HG03108 (cell line): ENCODE measurements at regions not wholly inside any gene's neighbourhood (a gene's known extent, or its start where the extent isn't known, plus 50 kb on each side); places are given as distances from the start of the nearest gene placed in this dataset.

Experiments used
- ATAC-seq: cut with Tn5 transposase; IDR thresholded peaks from one replicate; pipeline ENCODE4 v1.9.1; 2021; ENCODE audit warnings: moderate library complexity; ENCODE audit not compliant: unreplicated experiment

DNA sequence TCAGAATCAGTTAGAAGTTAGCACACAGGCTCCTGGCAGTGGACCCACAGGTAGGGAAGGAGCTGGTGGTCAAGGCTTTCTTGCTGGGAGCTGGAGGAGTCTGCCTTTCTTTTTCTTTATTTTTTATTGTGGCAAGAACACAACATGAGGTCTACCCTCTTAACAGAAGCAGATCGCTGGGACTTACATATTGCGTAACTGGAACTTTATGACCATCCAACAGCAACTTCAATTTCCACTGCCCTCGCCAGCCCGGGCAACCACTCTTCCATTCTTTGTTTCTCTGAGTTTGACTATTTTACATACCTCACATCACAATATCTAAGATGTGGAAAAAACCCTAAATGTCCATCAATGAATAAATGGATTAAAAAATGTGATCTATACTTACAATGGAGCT is 147.8 kb upstream of the AJAP1 start:
- ATAC-seq: no peak

DNA sequence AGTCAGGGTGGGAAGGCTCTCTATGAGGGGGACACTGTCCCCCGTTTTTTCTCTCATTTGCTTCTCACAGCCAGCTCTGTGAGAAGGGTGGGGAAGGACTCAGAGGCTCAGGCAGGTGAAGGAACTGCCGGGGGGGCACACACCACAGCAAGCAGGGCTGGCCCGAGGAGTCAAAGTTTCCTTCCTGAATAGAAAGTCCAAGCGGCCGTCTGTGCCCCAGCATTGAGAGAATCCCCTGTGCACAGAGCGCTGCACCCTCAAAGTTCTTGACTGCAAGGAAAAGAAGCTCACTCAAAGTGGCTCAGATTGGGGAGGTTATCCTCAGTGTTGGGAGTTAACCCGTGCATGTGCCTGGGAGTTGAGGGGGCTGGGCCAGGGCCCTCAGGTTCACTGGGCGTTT is 145.2 kb upstream of the AJAP1 start:
- no peak for ATAC-seq

- no peak for ATAC-seq
Measured at GRCh38 chr1:4510276-4510691, 144.1 kb upstream of the AJAP1 start.

DNA sequence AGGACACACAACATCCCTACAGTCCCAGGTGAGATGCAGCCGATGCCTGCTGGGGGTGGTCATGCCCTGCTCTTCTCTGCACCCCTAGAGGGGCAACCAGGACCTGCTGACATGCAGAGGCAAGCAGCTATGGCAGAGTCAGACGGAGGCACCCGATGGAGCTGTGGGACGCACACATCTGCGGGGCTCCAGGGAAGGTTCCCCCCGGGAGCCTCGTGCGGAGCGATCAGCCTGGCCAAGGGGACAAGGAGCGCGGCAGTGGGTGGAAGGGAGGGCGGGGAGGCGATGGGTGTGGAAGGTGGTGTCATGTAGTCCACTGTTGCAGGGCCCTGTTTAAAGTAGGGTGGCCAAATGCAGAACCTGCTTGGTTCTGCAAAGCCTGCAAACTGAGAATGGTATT is 143.0 kb upstream of the AJAP1 start:
- no peak for ATAC-seq

- ATAC-seq: no peak
Measured at GRCh38 chr1:4512636-4513035, 141.8 kb upstream of the AJAP1 start.

DNA sequence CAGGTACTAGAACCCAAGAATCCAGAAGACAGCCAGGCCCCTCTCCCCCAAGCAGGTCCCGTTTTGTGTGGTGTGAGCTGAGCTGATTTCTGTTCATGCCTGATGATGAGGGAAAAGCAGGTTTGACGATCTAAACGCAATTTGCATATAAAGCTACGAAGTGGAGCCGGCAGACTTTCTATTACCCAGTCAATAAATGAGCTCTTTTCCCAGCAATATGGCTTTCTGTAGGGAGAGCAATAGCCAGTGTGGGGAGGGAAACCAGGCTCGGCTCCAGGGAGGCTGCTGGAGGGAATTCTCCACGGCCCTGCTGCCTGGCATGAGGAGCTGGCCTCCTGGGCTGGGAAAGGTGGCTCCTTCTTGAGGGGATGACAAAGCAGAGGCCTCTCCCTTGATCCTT is 140.7 kb upstream of the AJAP1 start:
- ATAC-seq: no peak

GRCh38 chr1:4515727-4516289 is 138.6 kb upstream of the AJAP1 start:
- no peak for ATAC-seq

DNA sequence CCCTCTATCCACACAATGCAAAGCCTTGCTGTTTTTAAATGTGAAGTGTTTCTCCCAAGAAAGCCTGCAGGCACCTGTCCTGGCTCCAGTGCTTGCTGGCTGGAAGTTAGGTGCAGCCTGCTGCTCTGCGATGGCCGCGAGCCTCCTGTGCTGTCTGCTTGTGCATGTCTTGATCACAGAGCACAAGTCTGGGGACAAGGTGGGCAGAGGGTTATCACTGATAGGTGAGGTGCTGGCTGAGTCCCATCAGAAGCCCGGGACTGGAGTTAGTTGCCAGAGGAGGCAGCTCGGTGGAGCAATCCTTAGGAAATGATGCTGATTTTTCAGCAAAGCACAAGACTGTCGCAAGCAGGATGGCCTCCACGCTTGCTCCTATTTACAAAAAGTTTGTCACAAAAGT is 137.8 kb upstream of the AJAP1 start:
- ATAC-seq: no peak

DNA sequence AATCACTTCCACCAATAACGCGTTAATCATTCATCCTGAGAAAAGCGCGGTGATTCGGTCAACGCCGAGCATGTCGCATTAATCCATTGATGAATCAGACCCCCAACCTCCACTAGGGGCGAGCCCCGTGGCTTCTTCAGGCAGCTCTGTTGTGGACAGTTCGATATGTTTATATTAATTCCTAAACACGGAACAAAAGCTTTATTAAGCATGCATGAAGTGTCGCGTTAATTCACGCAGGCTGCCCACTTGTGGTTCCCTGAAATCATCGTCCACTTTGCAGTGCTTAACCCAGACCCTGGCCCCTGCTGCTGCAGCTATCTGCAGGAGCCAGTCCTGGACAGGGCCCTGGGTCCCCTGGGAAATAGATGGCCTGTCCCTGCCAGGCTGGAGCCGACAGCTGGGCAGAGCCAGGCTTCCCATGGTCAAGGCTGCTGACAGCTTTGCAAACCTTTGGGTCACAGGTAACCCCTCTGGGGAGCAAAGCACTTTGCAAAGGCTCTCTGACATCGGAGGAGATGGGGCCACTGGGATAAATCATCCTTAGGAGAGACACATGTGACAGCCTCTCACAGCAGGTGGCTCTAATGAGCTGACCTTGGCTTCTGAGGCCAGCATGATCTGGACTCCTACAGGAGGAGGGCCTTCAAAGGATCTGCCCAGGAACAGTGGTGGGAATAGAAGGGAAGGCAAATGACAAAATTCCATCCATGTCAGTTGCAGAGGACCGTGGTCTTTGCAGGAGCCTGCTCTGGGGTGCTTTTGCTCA is 137.0 kb upstream of the AJAP1 start:
- no peak for ATAC-seq

DNA sequence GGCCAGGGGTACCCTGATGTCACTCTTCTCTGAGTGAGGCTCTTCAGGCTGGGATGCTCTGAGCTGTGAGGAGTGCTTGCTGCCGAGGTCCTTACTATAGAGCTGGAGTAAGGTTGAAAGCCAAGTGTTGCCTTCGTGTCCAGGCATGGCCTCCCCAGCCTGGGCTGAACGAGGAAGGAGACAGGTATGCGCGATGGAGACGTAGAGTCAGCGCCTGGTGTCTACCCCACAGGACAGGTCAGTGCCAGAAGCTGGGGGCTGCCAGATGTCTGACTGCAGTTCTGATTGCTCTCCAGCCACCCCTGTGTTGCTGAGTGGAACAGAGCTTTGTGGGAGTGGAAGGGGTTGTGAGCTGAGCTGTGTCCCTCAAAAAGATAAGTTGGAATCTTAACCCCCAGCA is 135.8 kb upstream of the AJAP1 start:
- no peak for ATAC-seq

- ATAC-seq: no peak
Measured at GRCh38 chr1:4519954-4520353, 134.5 kb upstream of the AJAP1 start.

GRCh38 chr1:4523551-4523950 is 130.9 kb upstream of the AJAP1 start:
- no peak for ATAC-seq

GRCh38 chr1:4526747-4527146 is 127.7 kb upstream of the AJAP1 start:
- no peak for ATAC-seq

- no peak for ATAC-seq
Measured at GRCh38 chr1:4527819-4528218, 126.6 kb upstream of the AJAP1 start.

- no peak for ATAC-seq
Measured at GRCh38 chr1:4528590-4528989, 125.8 kb upstream of the AJAP1 start.

DNA sequence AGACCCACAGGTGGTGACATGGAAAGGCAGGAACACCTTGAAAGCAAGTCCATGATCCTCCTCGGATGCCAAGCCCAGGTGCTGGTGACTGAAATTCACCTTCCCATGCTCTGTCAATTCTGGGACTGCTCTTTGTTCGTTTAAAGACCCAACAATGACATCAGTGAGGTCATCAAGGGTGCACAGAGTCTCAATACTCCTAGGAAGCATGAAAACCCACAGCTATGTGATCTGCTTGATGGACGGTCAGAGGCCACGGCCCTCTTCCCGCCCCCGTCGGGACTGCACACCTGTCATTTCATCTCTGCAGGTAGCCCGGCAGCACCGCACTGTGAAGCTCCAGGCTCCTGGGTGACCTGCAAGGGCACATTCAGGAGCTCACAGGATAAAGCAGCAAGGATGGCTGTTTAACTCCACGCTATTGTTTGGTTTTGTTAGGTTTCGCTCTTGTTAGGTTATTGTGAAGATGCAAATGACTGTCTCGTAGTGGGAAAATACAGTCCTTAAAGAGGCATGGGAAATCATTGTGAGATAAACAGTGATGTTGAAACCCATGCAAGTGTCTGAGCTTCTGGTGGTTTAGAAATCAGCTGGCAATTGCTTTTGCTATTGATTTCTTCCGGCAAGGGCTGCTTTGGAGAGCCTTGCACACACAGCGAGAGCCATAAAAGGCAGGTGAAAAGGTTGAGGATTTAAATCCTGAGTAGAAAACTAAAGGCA is 124.8 kb upstream of the AJAP1 start:
- no peak for ATAC-seq

DNA sequence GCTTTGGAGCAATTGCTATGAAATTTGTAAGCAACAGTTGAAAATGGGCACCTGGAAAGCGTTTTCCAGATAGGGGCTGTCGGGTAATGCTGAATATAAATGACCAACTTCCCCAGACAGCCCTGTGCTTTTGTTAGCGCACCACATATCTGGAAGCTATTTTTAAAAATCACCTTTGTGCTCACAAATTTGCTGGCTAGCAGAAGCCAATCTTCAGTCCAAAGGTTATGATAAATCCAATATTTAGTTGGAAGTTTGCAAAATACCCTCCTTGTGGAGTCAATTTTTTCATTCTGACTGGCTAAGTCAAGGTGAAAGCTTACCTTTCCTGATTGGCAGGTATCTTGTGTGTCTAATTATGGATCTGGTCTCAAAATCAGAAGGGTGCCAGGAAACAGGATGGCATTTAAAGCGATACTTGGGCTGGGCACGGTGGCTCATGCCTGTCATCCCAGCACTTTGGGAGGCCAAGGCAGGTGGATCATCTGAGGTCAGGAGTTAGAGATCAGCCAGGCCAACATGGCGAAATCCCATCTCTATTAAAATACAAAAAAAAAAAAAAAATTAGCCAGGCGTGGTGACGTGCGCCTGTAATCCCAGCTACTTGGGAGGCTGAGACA is 124.1 kb upstream of the AJAP1 start:
- ATAC-seq: no peak

- no peak for ATAC-seq
Measured at GRCh38 chr1:4531842-4532241, 122.6 kb upstream of the AJAP1 start.

DNA sequence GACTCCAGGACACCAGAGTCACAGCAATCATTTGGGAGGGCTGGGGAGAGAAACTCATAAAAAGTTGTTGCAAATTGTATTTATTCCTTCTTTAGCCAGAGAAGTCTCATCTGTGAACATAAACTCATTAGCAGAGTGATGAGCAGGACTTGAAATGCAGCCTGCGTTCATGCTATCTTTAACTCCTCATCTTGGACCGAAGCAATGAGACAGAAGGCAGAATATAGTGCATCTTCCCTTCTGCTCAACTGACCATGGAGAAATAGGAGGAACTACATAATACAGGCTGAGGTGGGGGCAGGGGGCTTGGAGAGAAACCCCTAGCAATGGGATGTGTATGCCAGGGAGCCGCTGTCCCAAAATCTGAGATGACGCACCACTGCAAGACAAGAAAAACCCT is 121.8 kb upstream of the AJAP1 start:
- no peak for ATAC-seq

DNA sequence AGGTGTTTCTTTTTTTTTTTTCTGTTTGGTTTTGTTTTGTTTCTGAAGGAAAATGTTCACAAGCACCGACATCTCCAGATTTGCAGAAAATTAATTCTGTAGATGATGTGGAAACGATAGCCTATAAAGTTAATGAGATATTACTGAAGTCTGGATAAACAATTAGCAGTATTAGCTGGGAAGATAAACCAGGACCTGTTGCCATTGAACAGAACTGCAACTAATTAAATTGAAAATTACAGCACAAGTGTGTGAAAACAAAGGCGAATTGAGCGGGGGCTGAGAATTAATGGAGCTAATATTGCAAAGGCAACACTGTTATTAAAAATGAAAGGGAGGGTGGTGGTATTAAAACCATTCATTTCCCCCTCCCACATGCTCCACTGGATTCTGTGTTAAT is 107.5 kb upstream of the AJAP1 start:
- ATAC-seq: no peak

GRCh38 chr1:4549930-4550329 is 104.5 kb upstream of the AJAP1 start:
- no peak for ATAC-seq

- no peak for ATAC-seq
Measured at GRCh38 chr1:4550941-4551340, 103.5 kb upstream of the AJAP1 start.
